Left colon (tissue), 2 donors: ENCODE measurements at regions not wholly inside any gene's neighbourhood (a gene's known extent, or its start where the extent isn't known, plus 50 kb on each side); places are given as distances from the start of the nearest gene placed in this dataset.
"Not testable (repeated sequence)": the region's sequence is repeated elsewhere in the genome, so short reads cannot be mapped to it uniquely, and the experiment has no call there.

Experiments used
- ATAC-seq: fragments of 200-7000 bp; cut with Tn5 transposase; one replicate; pipeline ENCODE4 v1.9.1; 2020; ENCODE audit warnings: mild to moderate bottlenecking, moderate library complexity
- DNase-seq, 2 donors: peaks; one replicate each; pipeline ENCODE4 v3.0.0-alpha.2; 2020
- intact Hi-C, 2 donors: fragments of 100-400 bp; cut with DNase I in 1 of 2; cut with micrococcal nuclease in 1 of 2; formaldehyde crosslinking; loops; one replicate each; pipeline versions ENCODE4 v1.11.2 to v1.14.0; 2022; cut with DNase I, micrococcal nuclease
- donor health status: DM: no; HTN: no; CAD: no.
- donor health status: DM: yes; HTN: yes; CAD: no.

DNA sequence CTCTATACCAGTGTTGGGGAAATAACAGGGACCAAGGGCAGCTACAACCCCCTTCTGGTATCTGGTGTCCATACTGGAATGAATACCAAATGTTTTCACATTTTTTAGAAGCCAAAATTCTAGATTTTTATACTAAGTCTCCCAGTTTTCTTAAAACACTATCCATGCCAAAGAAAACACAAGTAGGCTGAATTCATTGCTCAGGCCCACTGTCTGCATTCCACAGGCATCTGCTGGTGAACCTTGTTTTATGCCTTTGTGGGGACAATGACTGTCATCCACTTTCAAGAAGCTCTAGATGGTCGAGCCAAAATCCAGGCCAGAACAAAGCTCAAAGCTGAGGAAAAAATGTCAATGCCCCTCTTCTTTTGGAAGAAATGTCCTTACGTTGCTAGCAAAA lies 213.4 kb upstream of the RASGEF1B start:
- no peak for ATAC-seq
- DNase-seq, result no peak
- intact Hi-C loops, result no loop called here

DNA sequence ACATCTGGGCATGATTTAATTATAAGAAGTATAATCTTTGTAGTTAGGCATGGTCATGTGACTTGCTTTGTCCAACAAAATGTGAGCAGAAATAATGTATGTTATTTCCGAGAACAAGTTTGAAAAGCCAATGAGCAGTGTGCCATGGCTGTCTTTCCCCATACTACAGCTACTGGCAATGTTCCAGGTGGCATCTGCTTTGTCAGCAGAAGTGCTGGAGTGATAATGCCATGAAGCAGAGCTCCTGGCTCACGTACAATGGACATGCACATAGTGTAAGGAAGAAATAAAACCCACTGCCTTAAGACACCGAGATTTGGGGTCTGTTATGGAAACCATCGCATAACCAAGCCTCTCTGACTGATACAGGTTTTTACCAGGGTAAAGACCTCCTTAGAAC lies 212.6 kb upstream of the RASGEF1B start:
- intact Hi-C loops, result no loop called here
- no peak for DNase-seq
- no peak for ATAC-seq

DNA sequence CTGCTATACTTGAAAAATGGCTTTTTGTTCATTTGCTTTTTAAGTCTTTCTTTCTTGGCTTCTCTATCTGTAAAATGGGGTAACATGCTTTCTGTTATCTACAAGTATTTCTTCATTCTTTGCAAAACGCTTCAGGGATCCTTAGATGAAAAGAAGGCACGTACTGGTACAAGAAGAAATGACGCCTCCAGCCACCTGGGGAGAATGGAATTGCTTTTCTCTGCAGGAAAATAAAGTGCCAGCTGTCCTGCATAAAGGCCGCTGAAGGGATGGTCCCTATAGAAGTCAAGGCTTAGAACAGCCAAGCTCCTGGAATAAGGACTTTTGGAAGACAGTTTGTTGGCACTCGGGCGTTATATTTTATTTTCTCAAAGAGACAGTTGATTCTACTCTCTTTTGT lies 210.8 kb upstream of the RASGEF1B start:
- ATAC-seq, result no peak
- DNase-seq, result no peak
- intact Hi-C loops, result no loop called here

DNA sequence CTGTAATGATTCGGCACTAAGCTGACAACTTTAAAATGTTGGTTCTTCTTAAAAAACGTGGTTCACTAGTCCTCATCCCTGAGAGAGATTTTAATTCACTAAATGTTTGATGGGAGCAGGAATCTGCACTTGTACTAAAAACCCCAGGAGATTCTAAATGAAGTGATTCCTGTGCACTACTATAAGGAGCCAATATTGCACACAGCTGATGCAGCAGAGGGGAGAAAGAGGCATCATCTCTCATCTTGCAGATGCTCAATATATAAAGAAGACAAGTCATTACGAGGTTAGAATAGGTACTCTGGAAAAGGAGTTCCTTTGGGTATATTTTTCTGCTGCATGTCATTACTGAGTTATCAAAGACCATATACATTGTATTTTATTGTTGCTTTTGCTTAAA lies 207.6 kb upstream of the RASGEF1B start:
- intact Hi-C loops, result no loop called here
- no peak for DNase-seq
- no peak for ATAC-seq

DNA sequence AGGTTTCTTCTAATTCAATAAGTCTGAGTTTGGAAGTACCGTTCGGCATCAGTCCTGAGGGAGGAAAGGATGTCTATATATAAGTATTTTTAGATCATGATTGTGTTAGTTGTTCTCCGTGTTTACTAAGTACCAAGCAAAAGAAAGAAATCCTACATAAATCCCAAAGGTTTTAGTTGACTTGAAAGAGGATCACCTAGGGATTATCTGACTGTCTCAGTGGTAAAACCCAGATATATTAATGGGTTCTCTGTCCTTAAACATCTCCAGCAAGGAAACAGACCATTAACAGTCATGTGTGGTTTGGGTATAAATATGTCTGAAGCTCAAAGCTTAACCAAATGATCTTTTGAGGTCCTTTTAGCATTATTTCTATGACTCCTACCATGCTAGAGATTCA lies 207.1 kb upstream of the RASGEF1B start:
- ATAC-seq (no peak), DNase-seq (no peak)
- intact Hi-C loops, result no loop called here

DNA sequence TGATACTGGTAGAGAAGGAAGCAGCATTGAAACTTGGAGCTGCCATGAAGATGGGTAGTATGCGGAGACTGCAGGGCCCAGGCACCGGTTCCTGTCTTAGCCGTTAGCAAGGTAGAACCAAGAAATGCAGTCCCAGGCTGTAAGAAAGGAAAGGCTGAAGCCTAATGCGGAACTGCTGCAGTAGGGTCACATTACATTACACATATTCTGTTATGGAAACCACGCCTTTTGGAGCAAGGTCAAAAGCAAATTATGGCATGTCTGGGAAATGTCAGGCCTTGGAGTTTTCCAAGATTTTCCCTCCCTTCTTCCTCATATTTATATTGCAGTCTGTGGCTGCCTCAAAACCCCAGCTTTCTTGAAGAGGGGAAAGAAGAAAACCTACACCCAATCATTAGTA lies 204.8 kb upstream of the RASGEF1B start:
- ATAC-seq, result peak; percentile 81
- intact Hi-C loops, result no loop called here
- DNase-seq, result no peak

DNA sequence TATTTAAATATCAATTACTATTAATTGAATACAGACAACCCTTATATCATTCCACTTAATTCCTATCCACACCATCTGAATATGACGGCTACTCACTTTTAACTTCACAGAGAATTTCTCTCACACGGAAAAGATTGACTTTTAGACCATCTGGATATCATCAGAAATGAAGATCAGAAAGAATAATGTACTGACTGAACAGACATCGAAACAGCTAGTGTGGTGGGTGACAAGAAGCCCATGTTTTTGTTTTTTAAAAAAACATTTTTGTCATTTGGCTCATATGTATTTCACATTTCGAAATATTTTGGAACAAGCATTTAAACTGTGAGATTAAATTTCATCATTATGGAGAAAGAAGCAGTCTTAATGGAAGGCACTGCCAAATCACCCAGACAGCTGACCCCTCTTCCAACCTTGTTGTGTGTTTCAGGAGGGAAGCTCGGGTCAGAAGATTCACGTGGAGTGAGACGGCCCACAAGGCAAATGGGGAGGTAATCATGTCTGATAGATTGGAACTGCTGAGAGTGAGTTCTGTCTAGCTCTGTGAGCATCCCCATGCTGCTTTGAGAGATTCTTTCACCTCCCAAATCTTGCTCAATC lies 204.2 kb upstream of the RASGEF1B start:
- intact Hi-C loops, result no loop called here
- DNase-seq, result no peak
- no peak for ATAC-seq

DNA sequence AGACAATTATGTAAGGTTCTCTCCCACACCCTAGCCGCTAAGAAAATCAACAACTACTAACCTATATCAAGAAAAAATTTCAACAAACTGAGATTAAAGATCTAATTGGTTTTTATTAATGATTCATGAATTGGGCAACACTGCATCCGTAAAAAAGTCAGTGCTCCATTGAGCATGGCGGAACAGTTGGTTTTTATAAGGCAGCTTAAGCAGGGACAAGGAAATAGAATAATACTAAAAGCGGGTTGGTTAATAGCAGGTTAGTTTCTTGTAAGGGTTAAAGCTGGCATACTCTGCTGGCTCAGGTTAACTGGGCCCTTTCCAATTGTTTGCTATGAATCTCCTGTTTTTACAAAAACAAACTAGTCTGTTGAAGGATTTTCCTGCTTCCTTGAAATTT lies 202.3 kb upstream of the RASGEF1B start:
- intact Hi-C loops, result no loop called here
- no peak for ATAC-seq
- DNase-seq, result no peak

DNA sequence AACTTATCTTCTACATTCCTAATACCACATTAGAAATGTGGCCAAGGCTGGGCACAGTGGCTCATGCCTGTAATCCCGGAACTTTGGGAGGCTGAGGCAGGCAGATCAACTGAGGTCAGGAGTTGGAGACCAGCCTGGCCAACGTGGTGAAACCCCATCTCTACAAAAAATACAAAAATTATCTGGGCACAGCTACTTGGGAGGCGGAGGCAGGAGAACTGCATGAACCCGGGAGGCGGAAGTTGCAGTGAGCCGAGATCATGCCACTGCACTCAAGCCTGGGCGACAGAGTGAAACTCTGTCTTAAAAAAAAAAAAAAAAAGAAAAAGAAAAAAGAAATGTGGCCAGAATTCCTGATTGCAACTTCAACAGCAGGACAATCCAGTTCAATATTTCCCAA lies 196.6 kb upstream of the RASGEF1B start:
- ATAC-seq, DNase-seq, intact Hi-C loops: not testable (repeated sequence)

DNA sequence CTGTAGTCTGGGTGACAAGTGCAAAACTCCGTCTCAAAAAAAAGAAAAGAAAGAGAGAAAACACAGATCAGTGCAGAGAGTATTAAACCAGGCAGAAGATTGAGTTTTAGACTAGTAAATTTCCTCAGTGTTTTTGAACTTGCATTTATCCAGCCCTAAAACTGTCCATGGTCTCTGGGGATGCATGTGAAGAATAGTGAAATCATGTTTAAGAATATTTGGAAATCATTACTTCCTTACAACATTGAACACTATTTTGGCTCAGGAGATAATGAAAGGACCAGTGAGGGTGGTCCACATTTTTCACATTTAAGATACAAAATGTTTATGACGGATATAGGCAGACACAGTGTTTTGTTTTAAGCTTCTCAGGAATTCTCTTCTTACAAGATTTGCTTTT lies 195.8 kb upstream of the RASGEF1B start:
- no peak for DNase-seq
- intact Hi-C loops, result no loop called here
- ATAC-seq, result no peak

DNA sequence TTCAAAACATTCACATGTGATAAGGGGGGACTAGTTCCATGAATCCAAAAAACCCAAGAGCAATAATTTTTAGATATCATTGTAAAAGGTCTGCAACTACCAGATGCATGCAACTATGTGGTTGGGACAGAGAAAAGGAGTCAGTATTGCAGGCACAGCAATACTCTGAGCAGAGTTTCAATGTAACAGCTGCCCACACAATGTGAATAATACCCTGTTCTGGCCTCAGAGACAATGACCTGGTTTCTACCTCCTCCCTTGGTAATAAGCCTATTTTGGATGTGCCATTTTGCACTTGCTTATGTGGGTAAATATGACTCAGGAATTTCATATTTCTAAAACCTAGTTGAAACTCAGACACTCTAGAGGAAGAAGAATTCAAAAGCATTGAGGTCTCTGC lies 194.8 kb upstream of the RASGEF1B start:
- intact Hi-C loops, result no loop called here
- DNase-seq (no peak), ATAC-seq (no peak)

DNA sequence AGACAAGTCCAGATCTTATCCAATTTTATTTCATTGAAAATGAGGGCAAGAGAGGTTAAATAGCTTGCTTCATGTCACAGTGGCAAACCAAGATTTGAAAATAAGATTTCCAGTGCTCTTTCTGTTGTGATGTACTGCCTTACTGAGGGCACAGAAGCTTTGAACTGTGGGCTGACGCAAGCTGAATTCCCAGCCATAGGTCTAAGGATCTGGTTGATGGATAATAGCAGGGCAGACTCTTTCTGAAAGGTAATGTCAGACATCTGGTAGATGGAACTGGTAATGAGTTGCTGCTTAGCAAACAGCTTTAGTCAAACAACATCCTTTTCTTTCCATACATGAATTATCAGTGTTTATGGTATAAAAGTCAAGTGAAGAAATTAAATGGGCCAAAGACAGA lies 193.9 kb upstream of the RASGEF1B start:
- no peak for ATAC-seq
- intact Hi-C loops, result no loop called here
- no peak for DNase-seq

DNA sequence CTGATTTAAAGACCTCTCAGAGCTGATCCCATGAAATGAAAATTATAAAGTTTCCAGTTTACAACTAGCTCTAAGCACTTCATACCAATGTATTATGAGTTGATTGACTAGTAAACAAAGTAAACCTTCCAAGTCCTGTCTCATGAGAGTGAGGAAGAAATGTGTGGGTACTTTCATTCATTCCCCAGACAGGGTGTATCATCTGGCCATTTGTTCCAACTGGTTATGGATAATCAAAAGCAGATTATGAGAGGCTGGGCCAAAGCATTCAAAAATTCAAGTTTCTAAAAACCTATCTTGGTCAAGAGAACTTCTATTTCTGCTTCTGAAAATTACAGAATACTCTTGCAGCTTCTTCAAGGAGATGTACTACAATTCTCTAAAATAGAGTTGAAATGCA lies 193.3 kb upstream of the RASGEF1B start:
- intact Hi-C loops, result no loop called here
- DNase-seq, result no peak

DNA sequence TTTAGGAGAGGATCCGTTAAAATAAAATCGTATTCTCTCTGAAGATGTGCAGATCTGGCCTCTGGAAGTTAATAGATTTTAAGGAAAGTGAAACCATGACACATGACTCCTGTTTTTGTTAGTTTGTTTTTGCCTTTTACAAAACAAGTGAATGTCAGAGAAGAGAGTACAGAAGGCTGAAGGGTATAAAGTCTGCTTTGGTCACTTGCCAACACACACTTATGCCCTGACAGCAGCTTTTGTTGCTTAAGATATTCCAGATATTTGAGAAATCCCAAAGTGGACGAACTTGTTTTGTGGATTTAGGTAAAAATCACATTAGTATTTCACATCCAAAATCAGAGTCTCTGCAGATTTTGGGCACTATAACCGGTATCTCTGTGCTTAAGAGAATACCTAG lies 192.4 kb upstream of the RASGEF1B start:
- ATAC-seq, result no peak

More for the DNA sequence above, 193.3 kb upstream of the RASGEF1B start:
- no peak for ATAC-seq

DNA sequence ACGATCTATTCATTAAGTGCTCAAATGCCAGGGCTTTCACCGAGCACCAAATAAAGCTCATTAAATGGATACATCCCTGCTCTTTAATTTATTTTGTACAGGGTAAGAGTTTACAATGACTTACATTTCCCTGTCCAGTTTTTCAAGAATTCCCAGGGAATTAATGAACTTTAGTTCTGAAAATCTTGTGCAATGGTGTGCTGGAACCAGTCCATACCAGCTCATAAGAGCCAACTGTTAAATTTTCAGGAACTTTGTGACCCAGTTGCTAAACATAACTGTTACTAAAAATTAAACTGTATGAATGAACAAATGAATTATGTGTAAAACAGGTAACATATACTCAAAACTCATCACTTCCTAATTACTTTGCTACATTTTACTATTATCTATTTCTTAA lies 191.7 kb upstream of the RASGEF1B start:
- intact Hi-C loops, result no loop called here
- ATAC-seq, result no peak

More for the DNA sequence above, 192.4 kb upstream of the RASGEF1B start:
- intact Hi-C loops, result no loop called here
- DNase-seq, result no peak

DNA sequence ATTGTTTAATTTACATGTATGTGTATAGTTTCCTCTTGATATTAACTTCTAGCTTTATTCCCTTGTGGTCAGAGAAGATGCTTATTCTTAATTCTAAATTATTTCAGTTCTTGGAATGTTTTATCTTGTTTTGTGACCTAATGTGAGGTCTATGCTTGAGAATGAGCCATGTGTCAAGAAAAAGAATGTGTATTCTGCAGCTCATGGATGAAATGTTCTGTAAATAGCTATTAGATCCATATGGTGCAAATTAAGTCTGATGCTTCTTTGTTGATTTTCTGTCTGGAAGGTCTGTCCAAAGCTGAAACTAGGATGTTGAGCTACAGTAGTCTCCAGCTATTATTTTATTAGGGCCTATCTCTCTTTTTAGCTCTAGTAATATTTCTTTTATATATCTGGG lies 187.3 kb upstream of the RASGEF1B start:
- no peak for ATAC-seq
- intact Hi-C loops, result no loop called here
- DNase-seq, result no peak

More for the DNA sequence above, 191.7 kb upstream of the RASGEF1B start:
- DNase-seq, result no peak

DNA sequence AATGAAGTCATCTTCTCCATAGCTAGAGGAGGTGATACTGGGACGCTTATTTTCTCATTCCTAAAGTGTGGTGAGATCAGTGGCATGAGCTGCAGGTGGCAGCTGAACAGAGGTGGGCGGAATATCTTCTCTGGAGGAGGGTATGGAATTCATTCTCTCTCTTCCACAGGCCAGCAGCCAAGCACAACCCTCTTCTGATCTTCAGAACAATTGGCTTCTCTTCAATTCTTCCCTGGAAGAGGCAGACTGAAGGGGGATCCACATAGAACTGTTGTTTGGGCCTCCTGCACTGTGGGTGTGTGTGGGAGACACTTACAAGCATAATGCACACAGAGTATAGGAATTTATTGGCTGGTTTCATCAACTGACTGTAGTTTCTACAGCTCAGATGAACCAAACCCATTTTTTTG lies 180.4 kb upstream of the RASGEF1B start:
- intact Hi-C loops, result no loop called here
- DNase-seq, result no peak
- ATAC-seq, result no peak

DNA sequence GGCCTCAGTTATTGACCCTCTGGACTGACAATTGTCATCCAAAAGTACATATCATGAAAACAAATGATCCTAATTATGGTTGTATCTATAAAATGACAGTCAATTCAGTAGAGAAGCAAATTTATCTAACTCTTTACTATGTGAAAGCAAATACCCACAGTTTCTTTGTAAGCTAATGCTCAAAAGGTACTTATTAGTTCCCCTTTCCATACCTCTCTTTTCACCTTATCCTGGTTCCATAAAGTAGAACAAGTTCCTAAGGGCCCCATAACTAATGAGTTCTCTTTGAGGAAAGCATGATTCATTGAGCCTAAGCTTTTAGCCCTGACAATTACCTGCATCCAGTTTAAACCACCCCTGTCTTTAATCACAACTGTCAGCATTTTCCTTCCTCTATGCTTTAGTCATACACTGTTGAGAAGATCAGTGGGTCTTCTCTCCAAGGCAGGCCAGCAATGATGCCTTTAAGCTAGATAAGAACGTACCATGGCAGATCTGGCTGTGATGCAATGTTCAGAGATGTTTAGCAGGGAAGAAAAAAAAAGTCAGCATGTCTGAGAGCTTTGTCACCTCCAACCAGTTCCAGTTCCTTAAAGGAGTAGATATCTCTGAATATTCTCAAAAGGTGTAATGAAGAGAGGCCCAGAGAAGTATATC lies 179.7 kb upstream of the RASGEF1B start:
- intact Hi-C loops, result no loop called here
- ATAC-seq (no peak), DNase-seq (no peak)

DNA sequence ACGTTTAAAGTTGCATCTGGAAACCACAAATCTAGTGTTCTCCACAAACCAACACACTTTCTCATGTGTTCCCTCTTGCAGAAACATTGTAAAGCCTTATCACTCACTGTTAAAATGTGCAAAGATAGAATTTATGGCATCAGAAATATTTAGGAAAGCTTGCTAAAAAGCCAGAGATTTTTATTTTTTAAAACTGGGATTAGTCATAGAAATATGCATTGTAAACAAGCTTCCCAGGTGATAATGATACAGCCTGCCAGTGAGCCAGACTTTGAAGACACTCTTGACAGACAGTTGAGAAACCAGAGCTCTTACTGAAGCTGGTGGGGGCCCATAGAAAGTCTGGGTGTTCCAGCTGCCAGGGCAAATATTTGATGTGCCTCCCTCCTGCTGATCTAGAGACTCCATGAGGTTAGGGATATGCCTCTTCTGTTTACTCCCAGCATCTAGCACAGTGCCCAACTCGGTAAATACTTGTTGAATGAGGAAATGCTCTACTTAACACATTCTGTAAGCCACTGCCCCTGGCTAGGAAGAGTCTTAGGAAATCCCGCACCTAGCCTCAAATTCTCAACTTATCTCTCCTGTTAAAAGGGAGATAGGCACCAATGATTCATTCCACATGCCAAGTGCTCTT lies 179.0 kb upstream of the RASGEF1B start:
- intact Hi-C loops, result no loop called here
- ATAC-seq (peak; percentile 41), DNase-seq (no peak)

DNA sequence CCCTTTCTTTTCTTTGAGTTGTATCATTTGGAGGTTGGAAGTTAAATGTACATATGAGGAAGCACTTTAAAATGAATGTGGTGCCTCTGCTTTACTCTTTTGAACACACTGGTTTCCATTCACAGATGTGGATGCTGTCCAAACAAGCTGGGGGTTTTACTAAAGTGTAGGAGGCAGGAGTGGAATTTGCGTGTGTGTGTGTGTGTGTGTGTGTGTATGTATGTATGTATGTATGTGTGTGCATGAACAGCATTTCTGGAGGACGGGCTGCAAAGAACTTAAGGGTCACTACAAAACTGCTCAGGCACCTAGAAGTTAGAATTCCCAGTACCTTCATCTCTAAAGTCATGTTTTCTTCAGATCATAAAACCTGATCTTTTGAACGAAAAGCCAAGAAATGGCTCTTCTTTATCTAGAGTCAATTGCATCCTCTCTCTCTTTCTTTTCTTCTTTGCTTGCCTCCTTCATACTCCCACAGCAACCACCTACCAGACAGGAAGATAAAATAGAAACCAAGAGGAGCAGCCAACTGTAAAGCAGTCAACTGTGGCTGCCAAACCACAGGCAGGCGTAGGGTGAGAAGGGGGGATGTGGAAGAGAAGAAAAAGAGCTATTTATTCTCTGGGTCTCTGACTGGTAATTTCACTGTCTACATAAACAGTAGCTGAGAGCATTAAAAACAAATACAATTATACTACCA lies 177.0 kb upstream of the RASGEF1B start:
- intact Hi-C loops, result no loop called here
- DNase-seq (no peak), ATAC-seq (no peak)
